K562 (cell line): ENCODE measurements at regions not wholly inside any gene's neighbourhood (a gene's known extent, or its start where the extent isn't known, plus 50 kb on each side); places are given as distances from the start of the nearest gene placed in this dataset.

Source experiments
- ATAC-seq: fragments of 200-7000 bp; cut with Tn5 transposase; 3 replicates; pipeline ENCODE4 v1.9.1; 2020; ENCODE audit warnings: moderate library complexity
- BruUV-seq: library from RNA; stranded (reverse); fragments of 400-500 nt; replicated peaks from 2 replicates; lab custom pipeline; 2021; lab: Mats Ljungman, UMichigan
- CTCF ChIA-PET: fragments of 300-600 bp; formaldehyde crosslinking; extraction: SDS; loops from one replicate; lab custom pipeline; 2021; ENCODE audit warnings: low intra/inter-chr PET ratio; lab: Yijun Ruan, JAX
- POLR2A ChIA-PET: fragments of 300-600, 350-650 bp; sonication (Branson Sonifier 250); formaldehyde crosslinking; extraction: SDS; loops from one replicate; lab custom pipeline; 2021; ENCODE audit warnings: antibody characterized with exemption, inconsistent platforms; lab: Yijun Ruan, JAX
- DNase-seq, 4 experiments: peaks; one replicate each; pipeline versions ENCODE4 v3.0.0 to v3.0.0-alpha.2; 2011 to 2018; ENCODE audit warnings: low spot score in 3 of 4, mixed read lengths in 3 of 4; ENCODE audit errors: extremely low read depth in 1 of 4
- FAIRE-seq: peaks from 2 replicates; lab custom pipeline; 2011; peaks lifted over from hg19 to GRCh38; lab: Jason Lieb, UNC
- H2AFZ ChIP-seq: 2 replicates; pipeline ENCODE4 v1.6.0; 2011; ENCODE audit warnings: low read depth, low read length, control low read depth, inconsistent platforms
- H3K27ac ChIP-seq: fragments of 200-600 bp; 3 replicates; pipeline ENCODE4 v1.8.0; 2011; ENCODE audit warnings: low read depth, mild to moderate bottlenecking, control low read depth, inconsistent platforms, low read length, moderate library complexity, mixed read lengths; ENCODE audit errors: extremely low read depth
- H3K27me3 ChIP-seq, 2 experiments: fragments of 300-600 bp in 1 of 2; 2 replicates in 1 of 2; 3 replicates in 1 of 2; pipeline versions ENCODE4 v1.6.0 to v1.8.0; 2011; ENCODE audit warnings: inconsistent platforms in 2 of 2, low read length in 2 of 2, mild to moderate bottlenecking in 1 of 2, mixed read lengths in 1 of 2, moderate library complexity in 1 of 2; ENCODE audit not compliant: control insufficient read depth in 2 of 2, insufficient read depth in 2 of 2
- H3K36me3 ChIP-seq: fragments of 300-600 bp; 3 replicates; pipeline ENCODE4 v1.8.0; 2011; ENCODE audit warnings: mild to moderate bottlenecking, low read length, inconsistent platforms; ENCODE audit not compliant: control insufficient read depth, insufficient read depth
- H3K4me1 ChIP-seq, 2 experiments: fragments of 200-600 bp in 1 of 2; replicated peaks in 1 of 2; 2 replicates in 1 of 2; 3 replicates in 1 of 2; pipeline versions ENCODE4 v1.5.1 to v1.8.0; 2011; ENCODE audit warnings: inconsistent platforms in 2 of 2, low read length in 2 of 2, mild to moderate bottlenecking in 1 of 2, mixed read lengths in 1 of 2, moderate library complexity in 1 of 2; ENCODE audit not compliant: control insufficient read depth in 2 of 2, insufficient read depth in 2 of 2
- H3K4me2 ChIP-seq: 2 replicates; pipeline ENCODE4 v1.6.1; 2011; ENCODE audit warnings: low read length, control low read depth, inconsistent platforms, mixed read lengths; ENCODE audit not compliant: insufficient read depth
- H3K4me3 ChIP-seq: fragments of 200-600 bp; sonication (generic), shearing (Covaris generic); 2 replicates; pipeline ENCODE4 v1.5.1; 2016; ENCODE audit warnings: control low read depth, inconsistent platforms
- H3K79me2 ChIP-seq: fragments of 200-600 bp; 3 replicates; pipeline ENCODE4 v1.8.0; 2011; ENCODE audit warnings: low read length, inconsistent platforms; ENCODE audit not compliant: control insufficient read depth, insufficient read depth
- H3K9ac ChIP-seq, 2 experiments: 2 replicates each; pipeline versions ENCODE4 v1.6.0 to v1.6.1; 2011; ENCODE audit warnings: low read depth in 2 of 2, low read length in 2 of 2, control low read depth in 1 of 2, inconsistent platforms in 1 of 2, mild to moderate bottlenecking in 1 of 2, mixed read lengths in 1 of 2; ENCODE audit not compliant: insufficient read depth in 1 of 2
- H3K9me1 ChIP-seq: one replicate; pipeline ENCODE4 v1.6.0; 2011; ENCODE audit warnings: inconsistent platforms, mild to moderate bottlenecking, low read length, moderate library complexity; ENCODE audit not compliant: control insufficient read depth, insufficient read depth
- H3K9me3 ChIP-seq: replicated peaks from 2 replicates; pipeline ENCODE4 v1.5.1; 2011; ENCODE audit warnings: low read depth, low read length, inconsistent platforms; ENCODE audit not compliant: control insufficient read depth, insufficient read depth
- H4K20me1 ChIP-seq: replicated peaks from 2 replicates; pipeline ENCODE4 v1.6.1; 2011; ENCODE audit warnings: low read length, inconsistent platforms, mixed read lengths; ENCODE audit not compliant: control insufficient read depth, insufficient read depth
- CEBPB ChIP-seq: fragments of 450-650 bp; IDR thresholded peaks from 2 replicates; pipeline ENCODE4 v1.6.1; 2016; ENCODE audit warnings: missing genetic modification characterization, missing compliant biosample characterization
- CTCF ChIP-seq, 3 experiments: IDR thresholded peaks in 2 of 3; conservative IDR thresholded peaks in 1 of 3; 2 replicates each; pipeline ENCODE4 v1.5.1; 2011 to 2012; ENCODE audit warnings: low read length in 3 of 3, mild to moderate bottlenecking in 3 of 3, control low read depth in 2 of 3, improper control_type of control experiment in 1 of 3, inconsistent platforms in 1 of 3, low read depth in 1 of 3, mixed read lengths in 1 of 3, moderate library complexity in 1 of 3; ENCODE audit not compliant: insufficient read depth in 2 of 3
- HMBOX1 ChIP-seq: sonication (generic); IDR thresholded peaks from 2 replicates; pipeline ENCODE4 v1.6.1; 2016
- MTA2 ChIP-seq: fragments of 450-650 bp; IDR thresholded peaks from 2 replicates; pipeline ENCODE4 v1.6.1; 2016; ENCODE audit warnings: low read depth
- NRF1 ChIP-seq, 2 experiments: fragments of 450-650 bp; IDR thresholded peaks in 1 of 2; conservative IDR thresholded peaks in 1 of 2; 2 replicates each; pipeline ENCODE4 v1.6.1; 2014; ENCODE audit warnings: mild to moderate bottlenecking in 2 of 2
- SFPQ ChIP-seq: fragments of 200-400 bp; formaldehyde crosslinking; IDR thresholded peaks from 2 replicates; pipeline ENCODE4 v1.6.1; 2017; ENCODE audit warnings: mild to moderate bottlenecking, low read depth, low read length, moderate library complexity
- ZNF232 ChIP-seq: sonication (generic); formaldehyde crosslinking; IDR thresholded peaks from 2 replicates; pipeline ENCODE4 v1.8.0; 2022; ENCODE audit warnings: mild to moderate bottlenecking, missing genetic modification reagents
- ZNF263 ChIP-seq: sonication (generic); formaldehyde crosslinking; IDR thresholded peaks from 2 replicates; pipeline ENCODE4 v1.8.0; 2022; ENCODE audit warnings: mild to moderate bottlenecking, missing genetic modification reagents, borderline replicate concordance
- WGBS: fragments of 100-300 bp; shearing (Covaris generic); methylation state at CpG from one replicate; pipeline ENCODE4 v1.1.6; 2016; ENCODE audit warnings: low coverage, mixed read lengths; ENCODE audit not compliant: insufficient coverage; ENCODE audit errors: missing lambda C conversion rate; 5-methylcytosine and 5-hydroxymethylcytosine counted together
- in situ Hi-C: fragments of 300-500 bp; cut with MboI; formaldehyde crosslinking; loops from 4 replicates; pipeline ENCODE4 v1.15.0; 2018; ENCODE audit warnings: inconsistent platforms, mixed read lengths
- intact Hi-C: fragments of 100-400 bp; cut with micrococcal nuclease; formaldehyde crosslinking; loops from 2 replicates; pipeline ENCODE4 v1.14.2; 2022

GRCh38 chr12:124618291-124618902, 51.0 kb upstream of the NCOR2 start:
- FAIRE-seq: no peak
- TF ChIP-seq ZNF263 (CRISPR knock-in tag) (no peak), ZNF232 (CRISPR knock-in tag) (no peak), MTA2 (no peak), CTCF (IDR thresholded peaks at IDR 0.05 in 2 of 3, conservative IDR thresholded peaks at IDR 0.05 in 1 of 3; ENCODE audit: insufficient read depth in 2 of 3, low read depth in 1 of 3, low read length in 3 of 3) (peak in 1 of 3 experiments; percentile 11; a peak in 1 of 6 replicates), NRF1 (conservative IDR thresholded peaks at IDR 0.05 in 1 of 2, IDR thresholded peaks at IDR 0.05 in 1 of 2) (no peak), HMBOX1 (no peak), SFPQ (no peak), CEBPB (peak; percentile 36)
- POLR2A ChIA-PET: interaction anchor here (0.5 kb wide), 1 partner anchor 9 kb away, joined by 4 read pairs; no protein-coding TSS in a partner anchor
- H3K27ac ChIP-seq: no peak overlapping the region
- ATAC-seq: peak; percentile 51
- in situ Hi-C loops: no loop called here
- DNase-seq: no peak
- H3K9me1 ChIP-seq: no peaks in the 10 kb centered on the region
- BruUV-seq: no TSS peak
- H3K36me3 ChIP-seq: no peaks in the 10 kb centered on the region
- H3K79me2 ChIP-seq: no peaks in the 10 kb centered on the region
- H3K4me2 ChIP-seq: no peak overlapping the region
- intact Hi-C loops: no loop called here
- no peaks in the 10 kb centered on the region; the same call in 1 of the 2 replicates for H3K9me3 ChIP-seq
- H4K20me1 ChIP-seq: no peaks in the 10 kb centered on the region
- 13% methylated on average over 20 of the region's 21 CpGs for WGBS
- peaks cover 0 to 16% of the 10 kb centered on the region in 2 experiments; a peak in 2 of 5 replicates for H3K4me1 ChIP-seq
- CTCF ChIA-PET: no interaction called here
- no peak overlapping the region for H3K4me3 ChIP-seq
- H2AFZ ChIP-seq: no peak overlapping the region
- peaks cover 20 to 50% of the 10 kb centered on the region in 2 experiments for H3K27me3 ChIP-seq
- H3K9ac ChIP-seq: no peak overlapping the region
